Gastrocnemius medialis (tissue), 4 donors: ENCODE measurements at regions not wholly inside any gene's neighbourhood (a gene's known extent, or its start where the extent isn't known, plus 50 kb on each side); places are given as distances from the start of the nearest gene placed in this dataset.

Experiments
- POLR2A ChIP-seq, 2 donors: fragments of 450-650 bp; IDR thresholded peaks; one replicate each; pipeline ENCODE4 v1.6.1; 2017; ENCODE audit warnings: antibody characterized with exemption in 2 of 2, mild to moderate bottlenecking in 2 of 2, moderate library complexity in 2 of 2
- TF ChIP-seq, protein P1 (sequence below), 5 experiments: fragments of 450-650 bp in 3 of 5; fragments of 200-600 bp in 2 of 5; sonication (generic) in 2 of 5; IDR thresholded peaks in 4 of 5; conservative IDR thresholded peaks in 1 of 5; 1 replicate in 4 of 5; 2 replicates in 1 of 5; pipeline ENCODE4 v1.5.1; 2016 to 2019; ENCODE audit warnings: antibody characterized with exemption in 5 of 5, mild to moderate bottlenecking in 3 of 5, moderate library complexity in 3 of 5

DNA sequence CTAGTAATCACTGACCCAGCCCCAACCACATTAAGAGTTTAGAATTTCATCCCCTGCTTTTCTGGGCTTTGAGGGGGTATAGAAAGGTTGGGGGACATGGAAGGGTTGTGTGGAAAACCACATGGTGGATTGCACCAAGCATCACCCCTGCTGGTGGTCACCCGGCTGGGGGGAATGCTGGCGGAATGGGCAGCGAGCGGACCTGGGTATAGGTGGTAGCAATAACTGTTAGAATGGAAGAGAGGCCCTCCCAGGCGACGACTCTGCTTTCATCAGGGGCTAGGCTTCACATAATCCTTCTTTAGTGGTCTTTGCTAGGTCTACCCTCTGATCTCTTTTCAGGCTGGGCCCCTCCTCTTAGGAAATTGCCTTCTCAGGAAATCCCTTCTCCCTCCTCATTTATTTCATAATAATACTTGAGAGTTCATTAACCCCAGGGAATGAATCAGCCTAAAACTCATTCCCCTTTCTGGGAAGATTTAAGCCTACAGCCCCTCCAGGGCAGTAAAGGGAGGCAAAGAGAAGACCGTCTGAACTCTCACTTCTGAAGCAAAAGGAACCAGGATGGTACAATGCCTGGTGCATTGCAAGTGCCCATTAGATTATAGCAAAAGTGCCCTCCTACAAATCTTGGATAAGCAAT is 90.7 kb upstream of the LEP start:
- TF ChIP-seq, protein P1, sequence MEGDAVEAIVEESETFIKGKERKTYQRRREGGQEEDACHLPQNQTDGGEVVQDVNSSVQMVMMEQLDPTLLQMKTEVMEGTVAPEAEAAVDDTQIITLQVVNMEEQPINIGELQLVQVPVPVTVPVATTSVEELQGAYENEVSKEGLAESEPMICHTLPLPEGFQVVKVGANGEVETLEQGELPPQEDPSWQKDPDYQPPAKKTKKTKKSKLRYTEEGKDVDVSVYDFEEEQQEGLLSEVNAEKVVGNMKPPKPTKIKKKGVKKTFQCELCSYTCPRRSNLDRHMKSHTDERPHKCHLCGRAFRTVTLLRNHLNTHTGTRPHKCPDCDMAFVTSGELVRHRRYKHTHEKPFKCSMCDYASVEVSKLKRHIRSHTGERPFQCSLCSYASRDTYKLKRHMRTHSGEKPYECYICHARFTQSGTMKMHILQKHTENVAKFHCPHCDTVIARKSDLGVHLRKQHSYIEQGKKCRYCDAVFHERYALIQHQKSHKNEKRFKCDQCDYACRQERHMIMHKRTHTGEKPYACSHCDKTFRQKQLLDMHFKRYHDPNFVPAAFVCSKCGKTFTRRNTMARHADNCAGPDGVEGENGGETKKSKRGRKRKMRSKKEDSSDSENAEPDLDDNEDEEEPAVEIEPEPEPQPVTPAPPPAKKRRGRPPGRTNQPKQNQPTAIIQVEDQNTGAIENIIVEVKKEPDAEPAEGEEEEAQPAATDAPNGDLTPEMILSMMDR (IDR thresholded peaks at IDR 0.05 in 4 of 5, conservative IDR thresholded peaks at IDR 0.05 in 1 of 5) = no peak
- TF ChIP-seq POLR2A (IDR thresholded peaks at IDR 0.05) = no peak
